ENCODE measurements at regions not wholly inside any gene's neighbourhood (a gene's known extent, or its start where the extent isn't known, plus 50 kb on each side); places are given as distances from the start of the nearest gene placed in this dataset.

- no peak overlapping the region for H3K27ac ChIP-seq (ENCODE audit: low read depth, low read length)
- H2BK5ac ChIP-seq (ENCODE audit: low read depth, low read length, poor library complexity): no peak overlapping the region
- peak; percentile 94 to 98 for DNase-seq
- no peaks in the 10 kb centered on the region for H3K4me1 ChIP-seq (ENCODE audit: control insufficient read depth in 1 of 2, insufficient read depth in 2 of 2, low read length in 2 of 2)
- no peaks in the 10 kb centered on the region for H3K79me2 ChIP-seq (ENCODE audit: control insufficient read depth, insufficient read depth, low read length, poor library complexity)
- H2AK5ac ChIP-seq (ENCODE audit: low read length): no peak overlapping the region
- H3K23ac ChIP-seq (ENCODE audit: low read length): no peak overlapping the region
- peaks cover 2% of the 10 kb centered on the region for H3K79me1 ChIP-seq (ENCODE audit: low read length)
- no peaks in the 10 kb centered on the region for H3K9me3 ChIP-seq (ENCODE audit: insufficient read depth, low read depth, low read length)
- no peak overlapping the region for H4K12ac ChIP-seq (ENCODE audit: low read depth, low read length)
- no peak overlapping the region for H3K4me2 ChIP-seq (ENCODE audit: low read length)
- WGBS (ENCODE audit: extremely low coverage, insufficient coverage, insufficient read length): no CpG with 5 or more reads among the region's 5 CpGs
- H3K4me3 ChIP-seq (ENCODE audit: low read depth, low read length): no peak overlapping the region
- no peak overlapping the region for H4K8ac ChIP-seq (ENCODE audit: low read depth, low read length)
- H3K27me3 ChIP-seq (ENCODE audit: insufficient read depth, low read length): no peaks in the 10 kb centered on the region
- H3K4ac ChIP-seq (ENCODE audit: low read depth, low read length): no peak overlapping the region
- H2AFZ ChIP-seq (ENCODE audit: insufficient read depth, low read length, poor library complexity): no peak overlapping the region
- no peak overlapping the region for H3K9ac ChIP-seq (ENCODE audit: low read length)
- no peaks in the 10 kb centered on the region for H3K36me3 ChIP-seq (ENCODE audit: control insufficient read depth in 1 of 2, insufficient read depth in 2 of 2, low read length in 2 of 2)
- H3K14ac ChIP-seq (ENCODE audit: low read length): no peak overlapping the region
- no peak overlapping the region for H3K18ac ChIP-seq (ENCODE audit: low read length)
- H2BK120ac ChIP-seq (ENCODE audit: insufficient read depth, low read length, poor library complexity): no peak overlapping the region
- no peak overlapping the region for H4K91ac ChIP-seq (ENCODE audit: low read depth, low read length)
- H2BK12ac ChIP-seq (ENCODE audit: low read length): no peak overlapping the region
Measured at GRCh38 chr6:134589512-134589911, 271.6 kb upstream of the SGK1 start.

- Histone ChIP-seq H3K27ac (ENCODE audit: low read depth, low read length) (no peak overlapping the region), H3K18ac (ENCODE audit: low read length) (no peak overlapping the region), H3K4ac (ENCODE audit: low read depth, low read length) (no peak overlapping the region), H2BK12ac (ENCODE audit: low read length) (no peak overlapping the region), H2AFZ (ENCODE audit: insufficient read depth, low read length, poor library complexity) (no peak overlapping the region), H4K8ac (ENCODE audit: low read depth, low read length) (no peak overlapping the region), H4K91ac (ENCODE audit: low read depth, low read length) (no peak overlapping the region), H3K14ac (ENCODE audit: low read length) (no peak overlapping the region), H3K79me1 (ENCODE audit: low read length) (peaks cover 2% of the 10 kb centered on the region), H2BK5ac (ENCODE audit: low read depth, low read length, poor library complexity) (no peak overlapping the region), H3K36me3 (ENCODE audit: control insufficient read depth in 1 of 2, insufficient read depth in 2 of 2, low read length in 2 of 2) (no peaks in the 10 kb centered on the region), H2AK5ac (ENCODE audit: low read length) (no peak overlapping the region), H3K9ac (ENCODE audit: low read length) (no peak overlapping the region), H3K9me3 (ENCODE audit: insufficient read depth, low read depth, low read length) (no peaks in the 10 kb centered on the region), H3K4me1 (ENCODE audit: control insufficient read depth in 1 of 2, insufficient read depth in 2 of 2, low read length in 2 of 2) (no peaks in the 10 kb centered on the region), H2BK120ac (ENCODE audit: insufficient read depth, low read length, poor library complexity) (no peak overlapping the region), H3K4me3 (ENCODE audit: low read depth, low read length) (no peak overlapping the region), H3K79me2 (ENCODE audit: control insufficient read depth, insufficient read depth, low read length, poor library complexity) (no peaks in the 10 kb centered on the region), H3K4me2 (ENCODE audit: low read length) (no peak overlapping the region), H4K12ac (ENCODE audit: low read depth, low read length) (no peak overlapping the region), H3K27me3 (ENCODE audit: insufficient read depth, low read length) (no peaks in the 10 kb centered on the region), H3K23ac (ENCODE audit: low read length) (no peak overlapping the region)
- WGBS (ENCODE audit: extremely low coverage, insufficient coverage, insufficient read length): no CpG with 5 or more reads among the region's 2 CpGs
- DNase-seq: no peak
Measured at GRCh38 chr6:134588267-134588666, 270.4 kb upstream of the SGK1 start.

GRCh38 chr6:134585517-134585873, 267.6 kb upstream of the SGK1 start:
- no peak overlapping the region for H4K91ac ChIP-seq (ENCODE audit: low read depth, low read length)
- no peak overlapping the region for H2BK12ac ChIP-seq (ENCODE audit: low read length)
- H2AK5ac ChIP-seq (ENCODE audit: low read length): no peak overlapping the region
- no peaks in the 10 kb centered on the region for H3K27me3 ChIP-seq (ENCODE audit: insufficient read depth, low read length)
- DNase-seq: peak; percentile 54 to 74
- H3K14ac ChIP-seq (ENCODE audit: low read length): no peak overlapping the region
- H3K4me2 ChIP-seq (ENCODE audit: low read length): no peak overlapping the region
- H3K4me1 ChIP-seq (ENCODE audit: control insufficient read depth in 1 of 2, insufficient read depth in 2 of 2, low read length in 2 of 2): no peaks in the 10 kb centered on the region
- no peak overlapping the region for H3K4me3 ChIP-seq (ENCODE audit: low read depth, low read length)
- H3K79me1 ChIP-seq (ENCODE audit: low read length): no peaks in the 10 kb centered on the region
- no peak overlapping the region for H3K9ac ChIP-seq (ENCODE audit: low read length)
- H3K23ac ChIP-seq (ENCODE audit: low read length): no peak overlapping the region
- no peak overlapping the region for H2BK120ac ChIP-seq (ENCODE audit: insufficient read depth, low read length, poor library complexity)
- no peak overlapping the region for H2AFZ ChIP-seq (ENCODE audit: insufficient read depth, low read length, poor library complexity)
- no peak overlapping the region for H2BK5ac ChIP-seq (ENCODE audit: low read depth, low read length, poor library complexity)
- H3K18ac ChIP-seq (ENCODE audit: low read length): no peak overlapping the region
- no CpG with 5 or more reads among the region's 8 CpGs for WGBS (ENCODE audit: extremely low coverage, insufficient coverage, insufficient read length)
- H3K36me3 ChIP-seq (ENCODE audit: control insufficient read depth in 1 of 2, insufficient read depth in 2 of 2, low read length in 2 of 2): no peaks in the 10 kb centered on the region
- H3K4ac ChIP-seq (ENCODE audit: low read depth, low read length): no peak overlapping the region
- H3K27ac ChIP-seq (ENCODE audit: low read depth, low read length): no peak overlapping the region
- no peak overlapping the region for H4K8ac ChIP-seq (ENCODE audit: low read depth, low read length)
- no peaks in the 10 kb centered on the region for H3K79me2 ChIP-seq (ENCODE audit: control insufficient read depth, insufficient read depth, low read length, poor library complexity)
- no peak overlapping the region for H4K12ac ChIP-seq (ENCODE audit: low read depth, low read length)
- H3K9me3 ChIP-seq (ENCODE audit: insufficient read depth, low read depth, low read length): no peaks in the 10 kb centered on the region

DNA sequence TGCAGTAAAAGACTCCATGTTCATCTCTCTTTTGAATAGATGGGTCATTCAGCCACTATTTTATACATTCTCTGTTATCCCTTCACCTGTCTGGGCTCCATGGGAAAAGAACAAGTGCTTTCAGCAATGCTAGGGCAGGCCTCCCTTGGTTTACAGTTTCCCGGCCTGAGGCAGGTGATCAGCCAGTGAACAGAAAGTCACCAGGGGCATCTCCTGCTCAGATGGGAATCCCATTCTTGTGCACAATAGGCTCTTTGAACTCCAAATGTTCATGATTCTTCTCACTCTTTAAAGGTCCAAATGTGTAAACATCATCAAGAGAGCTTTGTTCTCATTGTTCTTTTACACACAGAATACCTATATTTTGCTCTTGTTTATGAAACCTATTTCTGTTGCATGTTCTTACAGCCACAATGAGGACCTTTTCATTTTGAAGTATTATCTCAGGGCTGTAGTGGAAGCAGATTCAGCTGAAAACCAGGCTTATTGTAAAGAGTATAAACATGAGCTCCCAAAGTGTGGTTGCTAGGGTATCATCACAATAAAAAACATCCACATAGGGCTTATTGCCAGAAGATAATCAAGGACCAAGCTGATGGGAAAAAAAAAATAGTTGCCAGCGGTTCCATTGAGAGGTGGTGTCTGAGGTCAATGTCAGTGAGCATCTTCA, 267.1 kb upstream of the SGK1 start:
- DNase-seq: no peak
- H3K4ac ChIP-seq (ENCODE audit: low read depth, low read length): no peak overlapping the region
- no peak overlapping the region for H2AK5ac ChIP-seq (ENCODE audit: low read length)
- no peaks in the 10 kb centered on the region for H3K27me3 ChIP-seq (ENCODE audit: insufficient read depth, low read length)
- no peak overlapping the region for H2BK5ac ChIP-seq (ENCODE audit: low read depth, low read length, poor library complexity)
- no peak overlapping the region for H4K8ac ChIP-seq (ENCODE audit: low read depth, low read length)
- H3K36me3 ChIP-seq (ENCODE audit: control insufficient read depth in 1 of 2, insufficient read depth in 2 of 2, low read length in 2 of 2): no peaks in the 10 kb centered on the region
- no peaks in the 10 kb centered on the region for H3K79me1 ChIP-seq (ENCODE audit: low read length)
- no peak overlapping the region for H3K4me3 ChIP-seq (ENCODE audit: low read depth, low read length)
- no peak overlapping the region for H3K4me2 ChIP-seq (ENCODE audit: low read length)
- H3K9ac ChIP-seq (ENCODE audit: low read length): no peak overlapping the region
- no peak overlapping the region for H2AFZ ChIP-seq (ENCODE audit: insufficient read depth, low read length, poor library complexity)
- no peak overlapping the region for H3K18ac ChIP-seq (ENCODE audit: low read length)
- no peak overlapping the region for H4K12ac ChIP-seq (ENCODE audit: low read depth, low read length)
- no peaks in the 10 kb centered on the region for H3K79me2 ChIP-seq (ENCODE audit: control insufficient read depth, insufficient read depth, low read length, poor library complexity)
- H3K23ac ChIP-seq (ENCODE audit: low read length): no peak overlapping the region
- no peak overlapping the region for H2BK12ac ChIP-seq (ENCODE audit: low read length)
- no peaks in the 10 kb centered on the region for H3K4me1 ChIP-seq (ENCODE audit: control insufficient read depth in 1 of 2, insufficient read depth in 2 of 2, low read length in 2 of 2)
- no peak overlapping the region for H3K14ac ChIP-seq (ENCODE audit: low read length)
- H3K27ac ChIP-seq (ENCODE audit: low read depth, low read length): no peak overlapping the region
- no peak overlapping the region for H4K91ac ChIP-seq (ENCODE audit: low read depth, low read length)
- whole genome bisulfite sequencing (ENCODE audit: extremely low coverage, insufficient coverage, insufficient read length): no CpG with 5 or more reads among the region's 2 CpGs
- H3K9me3 ChIP-seq (ENCODE audit: insufficient read depth, low read depth, low read length): no peaks in the 10 kb centered on the region
- H2BK120ac ChIP-seq (ENCODE audit: insufficient read depth, low read length, poor library complexity): no peak overlapping the region
